IMR-90 (cell line): ENCODE measurements at regions not wholly inside any gene's neighbourhood (a gene's known extent, or its start where the extent isn't known, plus 50 kb on each side); places are given as distances from the start of the nearest gene placed in this dataset.

Experiments
- BHLHE40 ChIP-seq: fragments of 150-350 bp; IDR thresholded peaks from 2 replicates; pipeline ENCODE4 v1.6.1; 2016; ENCODE audit warnings: mild to moderate bottlenecking, low read depth, low read length
- FOS ChIP-seq: fragments of 150-350 bp; IDR thresholded peaks from 2 replicates; pipeline ENCODE4 v1.6.1; 2016; ENCODE audit warnings: low read depth, low read length
- MAZ ChIP-seq: IDR thresholded peaks from 2 replicates; pipeline ENCODE4 v1.6.1; 2012; ENCODE audit warnings: low read depth, mild to moderate bottlenecking, low read length, improper control_type of control experiment, moderate library complexity, borderline replicate concordance
- MXI1 ChIP-seq: IDR thresholded peaks from 2 replicates; pipeline ENCODE4 v1.6.1; 2012; ENCODE audit warnings: low read depth, mild to moderate bottlenecking, low read length, moderate library complexity, borderline replicate concordance
- POLR2A ChIP-seq: IDR thresholded peaks from 2 replicates; pipeline ENCODE4 v1.6.1; 2012; ENCODE audit warnings: mild to moderate bottlenecking, low read depth, low read length
- RAD21 ChIP-seq: IDR thresholded peaks from 2 replicates; pipeline ENCODE4 v1.6.1; 2012; ENCODE audit warnings: low read length, improper control_type of control experiment
- RCOR1 ChIP-seq: IDR thresholded peaks from 2 replicates; pipeline ENCODE4 v1.6.1; 2012; ENCODE audit warnings: mild to moderate bottlenecking, low read length, improper control_type of control experiment; ENCODE audit not compliant: insufficient replicate concordance
- TF ChIP-seq, protein P1 (sequence below): conservative IDR thresholded peaks from 2 replicates; pipeline ENCODE4 v1.5.1; 2012; ENCODE audit warnings: mild to moderate bottlenecking, low read depth, low read length, improper control_type of control experiment

DNA sequence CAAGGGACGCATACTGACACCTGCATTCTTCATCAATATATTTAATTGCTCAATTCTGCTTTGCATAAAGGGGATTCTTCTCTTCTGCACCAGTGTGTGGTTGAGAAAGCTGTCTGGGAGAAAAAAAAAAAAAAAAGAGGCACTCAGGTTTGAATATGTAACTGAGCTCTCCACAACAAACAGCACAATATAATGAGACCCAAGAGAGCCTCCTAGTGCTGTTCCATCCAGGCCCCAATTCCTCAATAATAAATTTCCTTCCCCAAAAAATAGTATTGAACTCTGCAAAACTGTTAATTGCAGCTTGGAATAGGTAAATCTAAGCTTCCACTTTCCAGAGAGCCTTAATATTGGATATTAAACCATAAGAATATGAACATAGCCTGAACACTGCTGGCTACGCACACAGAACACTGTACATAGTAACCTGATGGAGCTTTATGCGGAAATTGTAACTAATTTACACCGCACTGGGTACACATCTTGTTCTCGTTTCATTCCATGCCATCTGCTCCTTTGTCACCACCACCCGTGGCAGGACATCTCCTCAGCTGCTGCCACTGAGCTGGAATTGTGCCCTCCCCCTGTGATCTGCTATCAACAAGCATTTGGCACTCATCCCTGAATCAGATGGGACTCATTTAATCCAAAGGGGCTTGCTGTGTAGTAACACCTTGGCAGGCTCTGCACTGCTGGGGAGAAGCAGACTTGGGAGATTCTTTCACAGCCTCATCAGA is 272.0 kb downstream of the HHIPL2 start:
- TF ChIP-seq, protein P1, sequence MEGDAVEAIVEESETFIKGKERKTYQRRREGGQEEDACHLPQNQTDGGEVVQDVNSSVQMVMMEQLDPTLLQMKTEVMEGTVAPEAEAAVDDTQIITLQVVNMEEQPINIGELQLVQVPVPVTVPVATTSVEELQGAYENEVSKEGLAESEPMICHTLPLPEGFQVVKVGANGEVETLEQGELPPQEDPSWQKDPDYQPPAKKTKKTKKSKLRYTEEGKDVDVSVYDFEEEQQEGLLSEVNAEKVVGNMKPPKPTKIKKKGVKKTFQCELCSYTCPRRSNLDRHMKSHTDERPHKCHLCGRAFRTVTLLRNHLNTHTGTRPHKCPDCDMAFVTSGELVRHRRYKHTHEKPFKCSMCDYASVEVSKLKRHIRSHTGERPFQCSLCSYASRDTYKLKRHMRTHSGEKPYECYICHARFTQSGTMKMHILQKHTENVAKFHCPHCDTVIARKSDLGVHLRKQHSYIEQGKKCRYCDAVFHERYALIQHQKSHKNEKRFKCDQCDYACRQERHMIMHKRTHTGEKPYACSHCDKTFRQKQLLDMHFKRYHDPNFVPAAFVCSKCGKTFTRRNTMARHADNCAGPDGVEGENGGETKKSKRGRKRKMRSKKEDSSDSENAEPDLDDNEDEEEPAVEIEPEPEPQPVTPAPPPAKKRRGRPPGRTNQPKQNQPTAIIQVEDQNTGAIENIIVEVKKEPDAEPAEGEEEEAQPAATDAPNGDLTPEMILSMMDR = no peak
- no peak for TF ChIP-seq BHLHE40
- TF ChIP-seq POLR2A = no peak
- no peak for TF ChIP-seq RCOR1
- no peak for TF ChIP-seq RAD21
- TF ChIP-seq MAZ = no peak
- TF ChIP-seq FOS = no peak
- TF ChIP-seq MXI1 = no peak
